ENCODE measurements at regions not wholly inside any gene's neighbourhood (a gene's known extent, or its start where the extent isn't known, plus 50 kb on each side); places are given as distances from the start of the nearest gene placed in this dataset.
A peak's percentile ranks its signal among the peaks of the same experiment; 100 is the strongest.
"Not testable (repeated sequence)": the region's sequence is repeated elsewhere in the genome, so short reads cannot be mapped to it uniquely, and the experiment has no call there.

- no peak for ATAC-seq
- Mint-ChIP-seq H3K4me3 (no peak overlapping the region), H3K27me3 (ENCODE audit: low read depth) (no peaks in the 10 kb centered on the region), H3K9me3 (no peaks in the 10 kb centered on the region), H3K4me1 (ENCODE audit: low read depth) (no peaks in the 10 kb centered on the region), H3K36me3 (ENCODE audit: insufficient read depth) (no peaks in the 10 kb centered on the region)
- DNase-seq, result no peak
Measured at GRCh38 chrX:121374471-121374870, 327.1 kb downstream of the GLUD2 start.

GRCh38 chrX:121381915-121382314 lies 334.5 kb downstream of the GLUD2 start:
- not testable (repeated sequence) for H3K4me1 Mint-ChIP-seq (ENCODE audit: low read depth); ATAC-seq; DNase-seq; H3K27me3 Mint-ChIP-seq (ENCODE audit: low read depth); H3K36me3 Mint-ChIP-seq (ENCODE audit: insufficient read depth); H3K9me3 Mint-ChIP-seq; H3K4me3 Mint-ChIP-seq

GRCh38 chrX:121389976-121390714 lies 342.7 kb downstream of the GLUD2 start:
- no peaks in the 10 kb centered on the region for H3K9me3 Mint-ChIP-seq
- ATAC-seq, result no peak

GRCh38 chrX:121405826-121406225 lies 358.4 kb downstream of the GLUD2 start:
- no peak overlapping the region for H3K4me3 Mint-ChIP-seq
- no peaks in the 10 kb centered on the region for H3K36me3 Mint-ChIP-seq (ENCODE audit: insufficient read depth)
- H3K27me3 Mint-ChIP-seq (ENCODE audit: low read depth), result no peaks in the 10 kb centered on the region
- H3K4me1 Mint-ChIP-seq (ENCODE audit: low read depth), result no peaks in the 10 kb centered on the region
- ATAC-seq, result no peak
- no peaks in the 10 kb centered on the region for H3K9me3 Mint-ChIP-seq
- no peak for DNase-seq

More at GRCh38 chrX:121389976-121390714, 342.7 kb downstream of the GLUD2 start:
- no peaks in the 10 kb centered on the region for H3K4me1 Mint-ChIP-seq (ENCODE audit: low read depth)
- no peaks in the 10 kb centered on the region for H3K36me3 Mint-ChIP-seq (ENCODE audit: insufficient read depth)
- DNase-seq, result no peak
- H3K27me3 Mint-ChIP-seq (ENCODE audit: low read depth), result no peaks in the 10 kb centered on the region
- no peak overlapping the region for H3K4me3 Mint-ChIP-seq

- Mint-ChIP-seq H3K9me3 (no peaks in the 10 kb centered on the region), H3K27me3 (ENCODE audit: low read depth) (no peaks in the 10 kb centered on the region), H3K36me3 (ENCODE audit: insufficient read depth) (no peaks in the 10 kb centered on the region), H3K4me1 (ENCODE audit: low read depth) (no peaks in the 10 kb centered on the region), H3K4me3 (no peak overlapping the region)
- DNase-seq (no peak), ATAC-seq (no peak)
Measured at GRCh38 chrX:121407627-121408026, 360.2 kb downstream of the GLUD2 start.

- not testable (repeated sequence) for H3K9me3 Mint-ChIP-seq; H3K4me1 Mint-ChIP-seq (ENCODE audit: low read depth); H3K36me3 Mint-ChIP-seq (ENCODE audit: insufficient read depth); H3K4me3 Mint-ChIP-seq; ATAC-seq; DNase-seq; H3K27me3 Mint-ChIP-seq (ENCODE audit: low read depth)
Measured at GRCh38 chrX:121431514-121431913, 384.1 kb downstream of the GLUD2 start.

GRCh38 chrX:121433289-121433688 lies 385.9 kb downstream of the GLUD2 start:
- no peaks in the 10 kb centered on the region for H3K36me3 Mint-ChIP-seq (ENCODE audit: insufficient read depth)

GRCh38 chrX:121437666-121438065 lies 390.3 kb downstream of the GLUD2 start:
- not testable (repeated sequence) for H3K27me3 Mint-ChIP-seq (ENCODE audit: low read depth); DNase-seq; H3K4me3 Mint-ChIP-seq; H3K9me3 Mint-ChIP-seq; H3K4me1 Mint-ChIP-seq (ENCODE audit: low read depth); ATAC-seq; H3K36me3 Mint-ChIP-seq (ENCODE audit: insufficient read depth)

More at GRCh38 chrX:121433289-121433688, 385.9 kb downstream of the GLUD2 start:
- Mint-ChIP-seq H3K9me3 (no peaks in the 10 kb centered on the region), H3K4me1 (ENCODE audit: low read depth) (no peaks in the 10 kb centered on the region), H3K27me3 (ENCODE audit: low read depth) (peaks cover 2% of the 10 kb centered on the region), H3K4me3 (no peak overlapping the region)
- ATAC-seq (no peak), DNase-seq (no peak)

- no peak overlapping the region for H3K4me3 Mint-ChIP-seq
- ATAC-seq, result no peak
Measured at GRCh38 chrX:121455890-121456289, 408.5 kb downstream of the GLUD2 start.

GRCh38 chrX:121456315-121456714 lies 408.9 kb downstream of the GLUD2 start:
- ATAC-seq, result peak in 1 of 2 donors; percentile 46
- no peak for DNase-seq
- H3K4me3 Mint-ChIP-seq, result no peak overlapping the region
- H3K27me3 Mint-ChIP-seq (ENCODE audit: low read depth), result no peaks in the 10 kb centered on the region
- no peaks in the 10 kb centered on the region for H3K4me1 Mint-ChIP-seq (ENCODE audit: low read depth)
- no peaks in the 10 kb centered on the region for H3K9me3 Mint-ChIP-seq
- no peaks in the 10 kb centered on the region for H3K36me3 Mint-ChIP-seq (ENCODE audit: insufficient read depth)

More at GRCh38 chrX:121455890-121456289, 408.5 kb downstream of the GLUD2 start:
- Mint-ChIP-seq H3K4me1 (ENCODE audit: low read depth) (no peaks in the 10 kb centered on the region), H3K9me3 (no peaks in the 10 kb centered on the region), H3K36me3 (ENCODE audit: insufficient read depth) (no peaks in the 10 kb centered on the region), H3K27me3 (ENCODE audit: low read depth) (no peaks in the 10 kb centered on the region)
- no peak for DNase-seq

GRCh38 chrX:121457096-121457495 lies 409.7 kb downstream of the GLUD2 start:
- no peak for DNase-seq
- Mint-ChIP-seq H3K27me3 (ENCODE audit: low read depth) (no peaks in the 10 kb centered on the region), H3K9me3 (no peaks in the 10 kb centered on the region), H3K36me3 (ENCODE audit: insufficient read depth) (no peaks in the 10 kb centered on the region), H3K4me3 (no peak overlapping the region), H3K4me1 (ENCODE audit: low read depth) (no peaks in the 10 kb centered on the region)
- no peak for ATAC-seq

- Mint-ChIP-seq H3K36me3 (ENCODE audit: insufficient read depth) (no peaks in the 10 kb centered on the region), H3K27me3 (ENCODE audit: low read depth) (no peaks in the 10 kb centered on the region), H3K9me3 (no peaks in the 10 kb centered on the region), H3K4me3 (no peak overlapping the region), H3K4me1 (ENCODE audit: low read depth) (no peaks in the 10 kb centered on the region)
- DNase-seq (no peak), ATAC-seq (no peak)
Measured at GRCh38 chrX:121479406-121479805, 432.0 kb downstream of the GLUD2 start.

GRCh38 chrX:121496966-121497365 lies 449.6 kb downstream of the GLUD2 start:
- H3K4me3 Mint-ChIP-seq, result no peak overlapping the region
- no peak for ATAC-seq
- DNase-seq, result no peak
- no peaks in the 10 kb centered on the region for H3K27me3 Mint-ChIP-seq (ENCODE audit: low read depth)
- no peaks in the 10 kb centered on the region for H3K9me3 Mint-ChIP-seq
- H3K4me1 Mint-ChIP-seq (ENCODE audit: low read depth), result no peaks in the 10 kb centered on the region
- no peaks in the 10 kb centered on the region for H3K36me3 Mint-ChIP-seq (ENCODE audit: insufficient read depth)

- H3K36me3 Mint-ChIP-seq (ENCODE audit: insufficient read depth), result no peaks in the 10 kb centered on the region
- ATAC-seq, result no peak
- no peaks in the 10 kb centered on the region for H3K27me3 Mint-ChIP-seq (ENCODE audit: low read depth)
- no peaks in the 10 kb centered on the region for H3K9me3 Mint-ChIP-seq
- H3K4me1 Mint-ChIP-seq (ENCODE audit: low read depth), result no peaks in the 10 kb centered on the region
- H3K4me3 Mint-ChIP-seq, result no peak overlapping the region
- DNase-seq, result no peak
Measured at GRCh38 chrX:121504153-121504552, 456.7 kb downstream of the GLUD2 start.

- Mint-ChIP-seq H3K4me3 (no peak overlapping the region), H3K27me3 (ENCODE audit: low read depth) (no peaks in the 10 kb centered on the region), H3K4me1 (ENCODE audit: low read depth) (no peaks in the 10 kb centered on the region), H3K36me3 (ENCODE audit: insufficient read depth) (no peaks in the 10 kb centered on the region), H3K9me3 (peaks cover 4% of the 10 kb centered on the region)
- ATAC-seq, result no peak
- no peak for DNase-seq
Measured at GRCh38 chrX:121546317-121546716, 498.9 kb downstream of the GLUD2 start.
